Erythroblast (primary cell): ENCODE measurements at regions not wholly inside any gene's neighbourhood (a gene's known extent, or its start where the extent isn't known, plus 50 kb on each side); places are given as distances from the start of the nearest gene placed in this dataset.

Experiments used
- GATA1 ChIP-seq: IDR thresholded peaks from 2 replicates; pipeline ENCODE4 v1.6.1; 2011; ENCODE audit warnings: low read depth, mild to moderate bottlenecking, control low read depth, low read length, moderate library complexity
- POLR2A ChIP-seq: IDR thresholded peaks from 2 replicates; pipeline ENCODE4 v1.6.1; 2011; ENCODE audit warnings: mild to moderate bottlenecking, low read length

GRCh38 chr10:78739444-78740053 is 329.2 kb upstream of the ZMIZ1 start:
- no peak for TF ChIP-seq POLR2A
- TF ChIP-seq GATA1, result no peak
